GM10248 (cell line): ENCODE measurements at regions not wholly inside any gene's neighbourhood (a gene's known extent, or its start where the extent isn't known, plus 50 kb on each side); places are given as distances from the start of the nearest gene placed in this dataset.

Source experiments
- CTCF ChIA-PET: fragments of 300-600 bp; sonication (Branson Sonifier 250); formaldehyde crosslinking; extraction: SDS; loops from one replicate; lab custom pipeline; 2021; ENCODE audit warnings: antibody characterized with exemption; lab: Yijun Ruan, JAX
- POLR2A ChIA-PET: fragments of 350-650 bp; sonication (Branson Sonifier 250); formaldehyde crosslinking; extraction: SDS; loops from one replicate; lab custom pipeline; 2020; ENCODE audit warnings: antibody characterized with exemption; lab: Yijun Ruan, JAX
- DNase-seq: peaks from one replicate; pipeline ENCODE4 v3.0.0; 2012; ENCODE audit errors: extremely low spot score
- TF ChIP-seq, protein P1 (sequence below): IDR thresholded peaks from 2 replicates; pipeline ENCODE4 v1.5.1; 2012; ENCODE audit warnings: mild to moderate bottlenecking, low read depth; ENCODE audit errors: extremely low read depth, missing control alignments, control extremely low read depth

GRCh38 chr12:105922670-105923102, 216.1 kb downstream of the NUAK1 start:
- TF ChIP-seq, protein P1, sequence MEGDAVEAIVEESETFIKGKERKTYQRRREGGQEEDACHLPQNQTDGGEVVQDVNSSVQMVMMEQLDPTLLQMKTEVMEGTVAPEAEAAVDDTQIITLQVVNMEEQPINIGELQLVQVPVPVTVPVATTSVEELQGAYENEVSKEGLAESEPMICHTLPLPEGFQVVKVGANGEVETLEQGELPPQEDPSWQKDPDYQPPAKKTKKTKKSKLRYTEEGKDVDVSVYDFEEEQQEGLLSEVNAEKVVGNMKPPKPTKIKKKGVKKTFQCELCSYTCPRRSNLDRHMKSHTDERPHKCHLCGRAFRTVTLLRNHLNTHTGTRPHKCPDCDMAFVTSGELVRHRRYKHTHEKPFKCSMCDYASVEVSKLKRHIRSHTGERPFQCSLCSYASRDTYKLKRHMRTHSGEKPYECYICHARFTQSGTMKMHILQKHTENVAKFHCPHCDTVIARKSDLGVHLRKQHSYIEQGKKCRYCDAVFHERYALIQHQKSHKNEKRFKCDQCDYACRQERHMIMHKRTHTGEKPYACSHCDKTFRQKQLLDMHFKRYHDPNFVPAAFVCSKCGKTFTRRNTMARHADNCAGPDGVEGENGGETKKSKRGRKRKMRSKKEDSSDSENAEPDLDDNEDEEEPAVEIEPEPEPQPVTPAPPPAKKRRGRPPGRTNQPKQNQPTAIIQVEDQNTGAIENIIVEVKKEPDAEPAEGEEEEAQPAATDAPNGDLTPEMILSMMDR, result no peak
- DNase-seq, result no peak
- CTCF ChIA-PET, result interaction anchor here (0.7 to 1.9 kb wide), 3 partner anchors 10 to 54 kb away, joined by 3 to 8 read pairs (median 3); no protein-coding TSS in a partner anchor
- POLR2A ChIA-PET, result no interaction called here

DNA sequence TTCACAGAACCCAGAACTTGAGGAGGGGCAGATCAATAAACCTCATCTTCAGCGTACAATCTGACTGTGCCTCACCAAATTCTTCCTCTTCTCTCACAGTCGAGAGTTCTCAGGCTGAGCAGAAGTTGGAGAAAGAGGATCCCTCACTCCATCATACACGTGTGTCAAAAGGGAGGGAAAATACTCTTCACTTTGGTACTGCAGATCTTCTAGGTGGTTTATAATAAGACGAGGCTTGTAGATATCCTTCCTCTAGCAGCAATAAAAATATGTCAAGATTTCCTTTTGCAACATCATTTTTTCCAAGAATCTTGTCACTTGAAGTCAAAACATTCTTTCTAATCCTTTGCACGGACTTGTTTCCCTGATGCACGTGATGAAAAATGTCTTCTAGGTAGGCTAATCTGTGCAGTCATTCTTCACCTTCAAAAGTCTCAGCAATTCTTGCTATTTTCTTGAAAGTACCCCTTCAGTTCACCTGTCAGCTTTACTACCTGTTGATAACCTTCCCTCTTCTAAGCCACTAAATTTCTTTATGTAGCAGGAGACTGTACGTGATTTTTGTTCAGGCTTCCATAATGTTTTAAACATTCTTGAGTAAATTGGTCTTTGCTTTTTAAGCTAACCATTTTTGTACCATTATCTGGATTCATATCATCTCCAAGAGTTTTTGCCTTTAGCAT, 214.1 kb downstream of the NUAK1 start:
- ChIA-PET CTCF (no interaction called here), POLR2A (no interaction called here)
- DNase-seq, result no peak
- TF ChIP-seq, protein P1, result no peak

GRCh38 chr12:105927564-105927963, 211.2 kb downstream of the NUAK1 start:
- ChIA-PET CTCF (no interaction called here), POLR2A (no interaction called here)
- no peak for DNase-seq
- TF ChIP-seq, protein P1, result no peak

GRCh38 chr12:105928436-105928835, 210.3 kb downstream of the NUAK1 start:
- DNase-seq, result no peak
- ChIA-PET CTCF (no interaction called here), POLR2A (no interaction called here)
- TF ChIP-seq, protein P1, result no peak

DNA sequence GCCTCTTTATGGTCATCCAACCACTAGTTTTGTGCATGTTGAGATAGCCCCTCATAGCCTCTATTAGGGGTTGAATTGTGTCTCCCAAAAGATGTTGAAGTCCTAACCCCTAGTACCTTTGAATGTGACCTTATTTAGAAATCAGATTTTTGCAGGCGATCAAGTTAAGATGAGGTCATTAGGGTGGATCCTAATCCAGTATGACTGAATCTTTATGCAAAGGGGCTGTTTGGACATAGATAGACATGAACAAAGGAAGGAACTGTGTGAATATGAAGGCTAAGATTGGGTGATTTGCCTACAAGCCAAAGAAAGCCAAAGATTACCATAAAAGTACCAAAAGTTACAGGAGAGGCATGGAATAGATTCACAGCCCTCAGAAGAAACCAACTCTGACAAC, 209.6 kb downstream of the NUAK1 start:
- ChIA-PET CTCF (no interaction called here), POLR2A (no interaction called here)
- no peak for DNase-seq
- TF ChIP-seq, protein P1, result no peak

DNA sequence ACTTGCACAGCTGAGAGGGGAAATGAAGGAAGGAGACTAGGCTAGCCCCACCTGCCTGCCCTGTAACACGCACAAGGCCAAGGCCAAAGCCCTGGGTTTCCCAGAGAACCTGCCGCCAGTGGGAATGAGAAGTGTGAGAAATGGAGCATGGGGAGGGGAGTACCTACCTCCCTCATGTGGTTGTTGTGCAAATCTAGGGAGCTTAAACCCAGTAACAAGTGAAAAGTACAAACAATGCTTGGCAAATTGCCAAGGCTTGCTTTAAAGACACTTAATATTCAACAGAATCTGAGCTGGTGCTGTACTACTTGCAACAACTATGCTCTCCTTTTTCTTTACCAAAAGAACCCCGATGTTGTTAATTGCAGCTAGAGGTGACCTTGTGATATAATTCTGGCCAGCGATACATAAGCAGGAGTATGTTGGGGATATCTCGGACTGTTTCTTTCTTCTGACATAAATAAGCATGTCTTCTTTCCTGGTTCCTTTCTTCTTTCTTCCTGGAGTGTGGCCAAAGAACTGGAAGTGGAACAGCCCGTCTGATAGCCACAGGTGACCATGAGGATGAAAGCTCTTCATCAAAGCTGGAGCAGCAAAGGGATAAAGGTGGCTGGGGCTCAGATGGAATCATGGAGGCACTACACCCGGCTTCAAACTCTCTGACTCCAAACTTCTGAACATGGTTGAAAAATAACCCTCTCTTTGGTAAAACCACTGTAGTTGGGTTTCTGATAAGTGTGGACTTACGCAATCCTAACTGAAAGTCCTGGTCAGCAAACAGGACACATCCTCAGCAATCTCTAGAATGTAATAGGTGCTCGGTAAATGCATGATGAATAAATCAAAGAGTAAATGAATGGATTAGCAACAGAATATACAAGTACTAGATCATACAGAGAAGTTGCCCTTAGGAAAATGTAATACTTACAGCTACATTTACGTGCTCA, 207.9 kb downstream of the NUAK1 start:
- TF ChIP-seq, protein P1, result no peak
- no peak for DNase-seq
- CTCF ChIA-PET, result no interaction called here
- POLR2A ChIA-PET, result no interaction called here
